T-helper 1 cell treated with Interleukin-12 subunit alpha and Interleukin-12 subunit beta and Interleukin-4 antibody, amounts not matched to agents 30 ng/mL and 1 ng/mL, for 36 hours (primary cell): ENCODE measurements at regions not wholly inside any gene's neighbourhood (a gene's known extent, or its start where the extent isn't known, plus 50 kb on each side); places are given as distances from the start of the nearest gene placed in this dataset.

Experiments
- intact Hi-C: fragments of 100-400 bp; cut with micrococcal nuclease; formaldehyde crosslinking; loops from one replicate; pipeline ENCODE4 v1.15.1; 2024

DNA sequence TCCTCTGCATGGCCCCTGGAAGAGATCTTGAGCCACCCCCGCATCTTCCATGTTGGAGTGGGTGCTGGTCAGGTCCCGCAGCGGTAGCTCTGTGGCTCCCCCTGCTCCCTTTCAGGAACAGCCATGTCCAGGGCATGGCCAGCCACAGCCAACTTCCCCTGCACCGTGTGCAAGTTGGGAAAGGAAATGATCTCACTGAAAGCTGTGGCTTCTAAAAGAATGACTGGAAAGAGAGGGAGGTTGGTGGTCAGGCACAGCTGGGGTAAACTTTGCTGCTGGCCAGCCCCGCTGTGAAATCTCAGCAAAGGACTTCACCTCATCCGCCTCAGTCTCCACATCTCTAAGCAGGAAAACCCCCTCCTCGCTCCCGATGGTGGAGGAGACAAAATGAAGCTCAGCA, 153.6 kb upstream of the CST7 start:
- intact Hi-C loops: no loop called here

DNA sequence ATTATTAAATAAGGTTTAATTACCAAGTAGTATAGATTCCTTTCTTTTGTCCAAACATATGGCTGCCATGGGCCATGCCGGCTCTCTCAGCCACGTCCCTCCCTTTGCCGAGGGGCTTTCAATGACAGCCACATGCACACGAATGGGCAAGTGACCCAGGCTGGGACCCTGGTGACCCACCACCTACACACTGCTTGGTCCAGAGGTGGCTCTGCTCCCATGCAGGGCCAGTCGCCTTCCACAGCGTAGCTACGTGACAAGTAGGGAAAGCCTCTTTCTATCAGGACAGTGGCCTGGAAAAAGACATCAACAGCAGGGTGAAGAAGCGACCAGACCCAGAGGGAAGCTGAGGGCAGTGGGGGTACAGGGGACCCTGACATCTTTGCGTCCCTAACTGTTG, 152.8 kb upstream of the CST7 start:
- intact Hi-C loops: no loop called here

GRCh38 chr20:24797113-24797512, 152.0 kb upstream of the CST7 start:
- intact Hi-C loops: no loop called here

- intact Hi-C loops: no loop called here
These were observed 151.1 kb upstream of the CST7 start for GRCh38 chr20:24797745-24798655.

- intact Hi-C loops: no loop called here
These were observed 150.0 kb upstream of the CST7 start for GRCh38 chr20:24798930-24799705.

DNA sequence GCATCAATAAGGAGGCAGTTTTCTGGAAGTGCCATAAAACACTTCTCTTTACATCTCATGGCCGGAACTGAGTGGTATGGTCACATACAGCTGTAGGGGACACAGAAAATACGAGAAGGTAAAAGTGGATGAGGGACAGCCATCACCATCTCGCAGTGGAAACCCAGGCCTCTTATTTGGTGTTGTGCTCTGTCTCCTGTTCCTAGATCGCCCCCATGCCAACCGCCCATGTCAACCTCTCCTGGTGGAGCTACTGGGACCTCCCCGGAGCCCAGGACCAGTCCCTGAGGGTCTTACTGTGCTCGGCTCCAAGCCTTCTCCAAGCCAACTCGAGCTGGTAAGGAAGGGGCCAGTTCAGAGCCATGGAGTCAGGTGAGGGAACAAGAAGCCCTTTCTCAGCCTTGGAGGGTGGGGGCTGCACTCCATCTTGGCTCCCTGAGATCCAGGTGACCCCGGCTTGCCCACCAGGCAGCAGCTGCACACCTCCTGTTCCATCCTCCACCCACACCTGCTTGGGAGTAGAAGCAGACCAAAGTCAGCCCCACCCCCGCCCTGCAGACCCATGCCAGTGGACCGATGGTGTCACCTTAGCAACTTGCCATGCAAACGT, 149.0 kb upstream of the CST7 start:
- intact Hi-C loops: no loop called here

DNA sequence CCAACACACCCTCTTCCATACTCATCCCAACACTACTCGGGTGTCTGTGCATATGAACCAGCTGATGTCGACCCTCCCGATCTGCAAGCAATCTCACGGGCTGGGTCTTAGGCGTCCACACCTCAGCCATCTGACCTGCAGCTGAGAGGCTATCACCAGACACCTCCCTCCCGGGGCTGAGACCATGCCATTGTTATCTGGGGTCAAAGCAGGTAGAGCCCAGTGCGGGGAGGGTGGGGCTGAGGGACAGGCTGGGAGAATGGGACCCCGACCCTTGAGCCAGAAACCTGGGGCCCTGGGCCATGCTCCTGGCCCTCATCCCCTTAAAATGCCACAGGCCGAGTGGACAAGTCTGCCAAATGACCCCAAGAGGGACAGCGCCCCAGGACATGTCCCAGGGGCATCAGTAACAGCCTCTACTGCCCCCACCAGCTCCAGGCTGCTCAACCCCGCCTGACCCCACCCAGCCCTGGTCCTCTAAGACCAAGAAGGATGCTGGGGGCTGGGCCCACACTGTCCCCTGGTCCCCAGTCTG, 146.7 kb upstream of the CST7 start:
- intact Hi-C loops: no loop called here

GRCh38 chr20:24804481-24805206, 144.4 kb upstream of the CST7 start:
- intact Hi-C loops: no loop called here

GRCh38 chr20:24805456-24806238, 143.4 kb upstream of the CST7 start:
- intact Hi-C loops: no loop called here

DNA sequence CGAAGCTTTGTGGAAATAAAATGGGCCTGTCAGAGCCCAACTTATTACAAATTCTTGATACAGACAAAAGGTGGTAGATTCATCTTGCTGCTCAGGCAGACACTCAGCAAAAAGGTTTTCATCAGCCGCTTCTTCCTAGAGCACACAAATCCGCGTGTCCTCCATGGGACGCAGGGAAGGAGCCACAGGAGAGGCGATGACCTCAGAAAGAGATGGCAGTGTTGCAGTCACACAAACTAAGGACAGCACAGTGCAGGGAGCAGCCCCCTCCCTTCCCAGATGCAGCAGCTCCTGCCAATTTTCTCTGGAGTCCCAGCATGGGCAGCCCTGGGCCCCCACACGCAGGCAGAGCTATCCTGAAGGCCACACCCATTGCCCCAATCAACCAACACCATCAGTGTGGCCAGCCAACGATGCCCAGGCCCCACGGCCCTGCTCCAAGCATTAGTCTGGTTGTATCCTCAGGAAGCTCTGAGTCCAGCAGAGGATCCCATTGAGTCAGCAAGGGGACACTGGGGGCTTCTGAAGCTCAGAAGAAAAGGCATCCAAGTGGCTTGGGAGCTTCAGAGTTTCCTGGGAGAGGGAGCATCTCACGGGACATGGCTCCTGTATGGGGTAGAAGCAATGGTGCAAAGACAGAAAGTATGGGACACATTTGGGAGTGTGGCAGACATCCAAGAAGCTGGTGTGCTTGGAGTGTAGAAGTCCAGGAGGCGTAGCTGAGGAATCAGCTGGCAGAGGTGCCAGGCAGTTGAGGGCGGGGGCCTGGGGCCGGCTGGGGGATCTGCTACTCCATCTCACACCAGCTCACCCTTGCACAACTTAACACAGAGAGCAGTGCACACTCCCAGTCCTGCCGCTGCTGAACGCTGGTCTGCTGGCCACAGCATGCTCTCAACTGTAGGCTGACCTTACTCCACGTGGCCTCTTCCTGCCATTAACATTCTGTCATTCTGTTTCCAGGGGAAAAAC, 142.1 kb upstream of the CST7 start:
- intact Hi-C loops: no loop called here

DNA sequence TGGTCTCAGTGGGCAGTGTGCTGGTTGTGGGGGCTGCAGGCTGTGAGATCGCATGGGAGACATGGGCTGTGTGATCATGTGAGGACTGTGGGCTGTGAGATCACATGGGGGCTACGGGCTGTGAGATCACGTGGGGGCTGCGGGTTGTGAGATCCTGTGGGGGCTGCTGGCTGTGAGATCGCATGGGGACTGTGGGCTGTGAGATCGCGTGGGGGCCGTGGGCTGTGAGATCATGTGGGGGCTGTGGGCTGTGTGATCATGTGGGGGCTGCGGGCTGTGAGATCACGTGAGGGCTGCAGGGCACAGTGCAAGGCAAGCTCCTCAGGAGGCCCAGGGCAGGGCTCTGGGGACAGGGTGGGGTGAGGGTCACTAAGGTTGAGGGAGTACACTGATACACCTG, 140.5 kb upstream of the CST7 start:
- intact Hi-C loops: no loop called here

- intact Hi-C loops: no loop called here
These were observed 139.5 kb upstream of the CST7 start for GRCh38 chr20:24809606-24810005.

DNA sequence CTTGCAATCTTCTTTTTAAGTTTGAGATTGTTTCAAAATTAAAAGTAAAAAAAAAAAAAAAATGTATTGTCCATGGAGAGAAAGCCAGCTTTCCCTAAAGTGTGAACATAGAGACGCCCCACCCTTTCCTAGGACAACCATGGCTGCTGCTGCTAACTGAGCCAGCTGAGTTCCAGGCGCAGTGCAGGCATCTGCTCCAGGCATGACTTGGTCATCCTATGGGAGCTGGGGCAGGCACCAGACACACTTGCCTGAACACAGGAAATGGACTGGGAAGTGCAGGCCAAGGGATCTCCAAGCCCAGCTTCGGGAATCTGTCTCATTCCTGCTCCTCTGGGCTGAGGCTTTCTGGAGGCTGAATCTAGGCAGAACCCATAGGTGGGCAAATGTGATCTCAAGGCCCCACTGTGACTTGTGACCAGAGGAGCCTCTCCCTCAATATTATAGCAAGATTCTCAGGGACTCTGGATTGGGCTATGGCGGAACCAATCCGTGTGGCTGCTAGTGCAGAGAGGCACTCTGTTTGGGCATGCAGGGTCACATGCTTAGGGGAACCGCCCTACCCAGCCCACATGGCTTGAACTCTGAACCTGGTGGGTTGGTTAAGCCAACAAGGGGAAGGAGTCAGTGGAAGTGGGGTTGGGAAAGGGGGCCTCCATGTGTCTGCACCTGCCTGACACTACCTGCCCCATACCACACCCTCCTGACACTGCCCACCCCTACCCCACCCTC, 138.2 kb upstream of the CST7 start:
- intact Hi-C loops: no loop called here

DNA sequence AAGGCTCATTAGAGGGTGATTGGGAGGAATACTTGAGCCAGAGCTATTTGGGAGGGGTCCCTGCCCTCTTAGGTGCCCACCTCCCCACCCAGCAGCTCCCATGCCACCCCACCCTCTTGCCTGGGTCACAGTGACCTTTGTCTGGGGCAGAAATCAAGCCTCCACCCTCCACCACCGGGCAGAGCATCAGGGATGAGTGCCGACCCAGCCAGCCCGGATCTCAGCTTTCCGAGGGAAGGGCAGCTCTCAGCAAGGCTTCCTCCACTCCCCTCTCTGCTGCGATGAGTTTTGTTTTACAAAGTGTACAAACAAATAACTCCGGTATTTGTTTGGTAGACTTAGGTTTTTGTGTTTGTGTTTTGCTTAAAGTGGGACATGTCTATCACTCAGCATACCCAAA, 136.7 kb upstream of the CST7 start:
- intact Hi-C loops: no loop called here

DNA sequence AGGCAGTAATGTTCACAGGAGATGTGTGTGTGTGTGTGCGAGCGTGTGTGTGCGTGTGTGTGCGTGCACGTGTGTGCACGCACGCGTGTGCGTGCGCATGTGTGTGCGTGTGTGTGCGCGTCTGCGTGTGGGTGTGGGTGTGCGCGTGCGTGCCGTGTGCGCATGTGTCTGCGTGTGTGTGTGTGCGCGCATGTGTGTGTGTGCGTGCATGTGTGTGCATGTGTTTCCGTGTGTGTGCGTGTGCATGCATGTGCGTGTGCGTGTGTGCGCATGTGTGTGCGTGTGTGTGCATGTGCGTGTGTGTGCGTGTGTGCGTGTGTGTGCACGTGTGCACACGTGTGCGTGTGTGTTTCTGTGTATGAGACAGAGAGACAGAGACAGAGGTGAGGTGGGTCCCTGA, 136.0 kb upstream of the CST7 start:
- intact Hi-C loops: no loop called here

- intact Hi-C loops: no loop called here
These were observed 135.6 kb upstream of the CST7 start for GRCh38 chr20:24813496-24813895.

GRCh38 chr20:24813936-24814335, 135.1 kb upstream of the CST7 start:
- intact Hi-C loops: no loop called here

GRCh38 chr20:24814556-24815195, 134.4 kb upstream of the CST7 start:
- intact Hi-C loops: no loop called here
